Smooth muscle cell (in vitro differentiated cells): ENCODE measurements at regions not wholly inside any gene's neighbourhood (a gene's known extent, or its start where the extent isn't known, plus 50 kb on each side); places are given as distances from the start of the nearest gene placed in this dataset.

Experiments
- DNase-seq: peaks from one replicate; lab custom pipeline; 2025; ENCODE audit not compliant: unreplicated experiment; lab: John Stamatoyannopoulos, UW
- H2AFZ ChIP-seq: fragments of 200-600 bp; sonication (generic); 2 replicates; pipeline ENCODE4 v1.6.0; 2016; ENCODE audit warnings: antibody characterized with exemption, low read depth, mild to moderate bottlenecking
- H3F3A ChIP-seq: fragments of 200-600 bp; sonication (generic); 2 replicates; pipeline ENCODE4 v1.6.0; 2017; ENCODE audit warnings: antibody characterized with exemption, low read depth
- H3K27ac ChIP-seq: fragments of 200-600 bp; sonication (generic); 2 replicates; pipeline ENCODE4 v1.5.1; 2016; ENCODE audit warnings: low read depth, mild to moderate bottlenecking
- H3K27me3 ChIP-seq: fragments of 200-600 bp; sonication (generic); 2 replicates; pipeline ENCODE4 v1.6.1; 2016; ENCODE audit warnings: low read depth, mild to moderate bottlenecking
- H3K36me3 ChIP-seq: fragments of 200-600 bp; sonication (generic); 2 replicates; pipeline ENCODE4 v1.5.1; 2016; ENCODE audit warnings: low read depth
- H3K4me1 ChIP-seq: fragments of 200-600 bp; sonication (generic); 2 replicates; pipeline ENCODE4 v1.5.1; 2016; ENCODE audit warnings: low read depth
- H3K4me2 ChIP-seq: fragments of 200-600 bp; sonication (generic); 2 replicates; pipeline ENCODE4 v1.6.0; 2016; ENCODE audit warnings: mild to moderate bottlenecking
- H3K4me3 ChIP-seq: fragments of 200-600 bp; sonication (generic); 2 replicates; pipeline ENCODE4 v1.5.1; 2016; ENCODE audit warnings: mild to moderate bottlenecking
- H3K79me2 ChIP-seq: fragments of 200-600 bp; sonication (generic); 2 replicates; pipeline ENCODE4 v1.6.0; 2016; ENCODE audit warnings: low read depth, mild to moderate bottlenecking
- H3K9ac ChIP-seq: fragments of 200-600 bp; sonication (generic); 2 replicates; pipeline ENCODE4 v1.6.0; 2016; ENCODE audit warnings: low read depth
- H3K9me3 ChIP-seq: fragments of 200-600 bp; sonication (generic); replicated peaks from 2 replicates; pipeline ENCODE4 v1.5.1; 2016; ENCODE audit warnings: low read depth
- H4K20me1 ChIP-seq: fragments of 200-600 bp; sonication (generic); 2 replicates; pipeline ENCODE4 v1.6.0; 2016; ENCODE audit warnings: low read depth
- CTCF ChIP-seq: fragments of 200-600 bp; sonication (generic); IDR thresholded peaks from 2 replicates; pipeline ENCODE4 v1.5.1; 2017; ENCODE audit warnings: borderline replicate concordance, mild to moderate bottlenecking, antibody characterized with exemption; ENCODE audit not compliant: insufficient read depth, poor library complexity, severe bottlenecking
- WGBS: methylation state at CpG from one replicate; pipeline ENCODE4 v1.1.7; 2016; ENCODE audit warnings: low lambda C conversion rate; 5-methylcytosine and 5-hydroxymethylcytosine counted together

GRCh38 chr6:90654166-90654565 lies 67.3 kb upstream of the MAP3K7 start:
- TF ChIP-seq CTCF: no peak
- Histone ChIP-seq H2AFZ (no peak overlapping the region), H4K20me1 (no peaks in the 10 kb centered on the region), H3K27me3 (no peaks in the 10 kb centered on the region), H3K27ac (no peak overlapping the region), H3K4me1 (peaks cover 6% of the 10 kb centered on the region), H3K36me3 (no peaks in the 10 kb centered on the region), H3K4me3 (no peak overlapping the region), H3K9ac (no peak overlapping the region), H3F3A (no peaks in the 10 kb centered on the region), H3K79me2 (no peaks in the 10 kb centered on the region), H3K9me3 (no peaks in the 10 kb centered on the region), H3K4me2 (no peak overlapping the region)
- 63% methylated on average over 8 of the region's 8 CpGs for whole genome bisulfite sequencing
- DNase-seq: no peak

- no peak for TF ChIP-seq CTCF
- H3K4me1 ChIP-seq: peaks cover 6% of the 10 kb centered on the region
- H3K9ac ChIP-seq: no peak overlapping the region
- H3K27me3 ChIP-seq: no peaks in the 10 kb centered on the region
- no peak overlapping the region for H2AFZ ChIP-seq
- DNase-seq: no peak
- no peaks in the 10 kb centered on the region for H3F3A ChIP-seq
- 84% methylated on average over 5 of the region's 5 CpGs for whole genome bisulfite sequencing
- H3K27ac ChIP-seq: no peak overlapping the region
- H3K36me3 ChIP-seq: no peaks in the 10 kb centered on the region
- H3K4me2 ChIP-seq: no peak overlapping the region
- no peaks in the 10 kb centered on the region for H3K9me3 ChIP-seq
- H3K79me2 ChIP-seq: no peaks in the 10 kb centered on the region
- no peak overlapping the region for H3K4me3 ChIP-seq
- H4K20me1 ChIP-seq: no peaks in the 10 kb centered on the region
These were observed 66.9 kb upstream of the MAP3K7 start for GRCh38 chr6:90653750-90654149.

GRCh38 chr6:90650041-90650940 lies 63.4 kb upstream of the MAP3K7 start:
- DNase-seq: no peak
- no peaks in the 10 kb centered on the region for H4K20me1 ChIP-seq
- no peaks in the 10 kb centered on the region for H3K9me3 ChIP-seq
- WGBS: 76% methylated on average over 8 of the region's 8 CpGs
- H3K4me2 ChIP-seq: no peak overlapping the region
- H2AFZ ChIP-seq: no peak overlapping the region
- no peak overlapping the region for H3K27ac ChIP-seq
- no peaks in the 10 kb centered on the region for H3K36me3 ChIP-seq
- H3K9ac ChIP-seq: no peak overlapping the region
- H3K4me3 ChIP-seq: no peak overlapping the region
- H3K79me2 ChIP-seq: no peaks in the 10 kb centered on the region
- H3K27me3 ChIP-seq: no peaks in the 10 kb centered on the region
- no peak for TF ChIP-seq CTCF
- H3K4me1 ChIP-seq: peaks cover 6% of the 10 kb centered on the region
- H3F3A ChIP-seq: no peaks in the 10 kb centered on the region

GRCh38 chr6:90648873-90649272 lies 62.0 kb upstream of the MAP3K7 start:
- Histone ChIP-seq H3F3A (no peaks in the 10 kb centered on the region), H3K4me1 (peaks cover 6% of the 10 kb centered on the region), H3K79me2 (no peaks in the 10 kb centered on the region), H4K20me1 (no peaks in the 10 kb centered on the region), H3K9me3 (no peaks in the 10 kb centered on the region), H3K27ac (no peak overlapping the region), H3K36me3 (no peaks in the 10 kb centered on the region), H3K9ac (no peak overlapping the region), H2AFZ (no peak overlapping the region), H3K27me3 (no peaks in the 10 kb centered on the region), H3K4me3 (no peak overlapping the region), H3K4me2 (no peak overlapping the region)
- no peak for DNase-seq
- WGBS: 100% methylated on average over 1 of the region's 1 CpG
- no peak for TF ChIP-seq CTCF
